ENCODE measurements at regions not wholly inside any gene's neighbourhood (a gene's known extent, or its start where the extent isn't known, plus 50 kb on each side); places are given as distances from the start of the nearest gene placed in this dataset.

DNA sequence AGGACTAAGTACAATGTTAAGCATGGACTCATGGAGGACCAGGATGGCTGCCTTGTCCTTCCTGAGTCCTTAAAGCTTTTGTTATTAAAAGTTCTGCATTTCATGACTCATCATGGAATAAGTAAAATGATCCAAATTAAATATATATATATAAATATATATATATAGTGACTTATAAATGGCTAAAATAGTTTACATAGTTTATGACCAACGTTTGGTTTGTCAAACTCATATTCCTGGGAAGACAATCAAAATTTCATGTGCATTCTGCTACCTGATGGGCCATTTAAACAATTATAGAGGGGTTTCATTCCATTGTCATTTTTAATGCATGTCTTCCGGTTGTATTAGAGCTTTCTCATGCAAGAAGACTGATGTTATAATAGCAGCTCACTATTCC lies 1190.7 kb downstream of the FSCB start:
- ATAC-seq (ENCODE audit: low read depth): no peak

GRCh38 chr14:43313719-43314118 lies 1193.4 kb downstream of the FSCB start:
- no peaks in the 10 kb centered on the region for H3K27me3 Mint-ChIP-seq
- no peak for TF ChIP-seq CTCF (IDR thresholded peaks at IDR 0.05)
- intact Hi-C loops (cut with micrococcal nuclease): no loop called here

More for the DNA sequence above, 1190.7 kb downstream of the FSCB start:
- Mint-ChIP-seq H3K4me3 (no peak overlapping the region), H3K4me1 (no peaks in the 10 kb centered on the region), H3K27me3 (no peaks in the 10 kb centered on the region), H3K27ac (no peak overlapping the region), H3K36me3 (ENCODE audit: low read depth) (no peaks in the 10 kb centered on the region), H3K9me3 (no peaks in the 10 kb centered on the region)
- ChIA-PET CTCF (no interaction called here), POLR2A (no interaction called here)
- intact Hi-C loops (cut with micrococcal nuclease): no loop called here
- TF ChIP-seq CTCF (IDR thresholded peaks at IDR 0.05): no peak
- DNase-seq: no peak

DNA sequence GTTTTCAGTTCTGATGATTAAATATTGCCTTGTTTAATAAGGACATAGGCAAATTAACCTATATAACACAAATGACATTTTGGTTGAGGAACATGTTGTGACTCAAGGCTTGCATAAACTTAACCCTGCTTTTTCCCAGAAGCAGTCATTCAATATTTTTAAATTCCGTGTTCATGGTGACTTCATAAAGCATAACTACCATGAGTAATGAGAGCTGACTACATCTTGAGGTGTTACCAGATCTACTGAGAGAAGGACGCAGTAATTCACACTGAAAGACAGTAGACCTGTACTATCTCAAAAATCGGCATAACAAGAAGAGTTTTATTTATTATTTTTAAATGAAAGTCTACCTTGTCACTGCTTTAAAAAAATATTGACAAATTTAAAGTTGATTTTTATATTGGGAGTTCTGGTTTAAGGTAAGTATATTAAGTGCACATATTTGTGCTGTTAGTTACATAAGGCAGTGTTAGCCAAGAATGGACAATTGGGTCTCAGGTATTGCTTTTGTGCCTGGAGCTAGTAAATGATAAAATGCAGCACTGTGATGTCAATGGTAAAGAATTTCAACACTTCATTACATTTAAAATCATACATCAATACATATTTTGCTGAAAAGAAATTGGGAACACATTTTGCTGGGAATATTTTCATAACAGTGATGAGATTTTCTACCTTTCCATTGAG lies 1198.5 kb downstream of the FSCB start:
- Mint-ChIP-seq H3K9me3 (peaks cover 3% of the 10 kb centered on the region), H3K36me3 (ENCODE audit: low read depth) (no peaks in the 10 kb centered on the region), H3K27ac (no peak overlapping the region), H3K4me1 (no peaks in the 10 kb centered on the region), H3K4me3 (no peak overlapping the region), H3K27me3 (no peaks in the 10 kb centered on the region)
- ChIA-PET CTCF (no interaction called here), POLR2A (no interaction called here)
- ATAC-seq (ENCODE audit: low read depth) (no peak), DNase-seq (no peak)
- intact Hi-C loops (cut with micrococcal nuclease): no loop called here
- no peak for TF ChIP-seq CTCF (IDR thresholded peaks at IDR 0.05)

More at GRCh38 chr14:43313719-43314118, 1193.4 kb downstream of the FSCB start:
- H3K4me3 Mint-ChIP-seq: no peak overlapping the region
- DNase-seq: no peak
- ChIA-PET POLR2A (no interaction called here), CTCF (interaction anchor here (1.0 kb wide), 1 partner anchor 10 kb away, joined by 3 read pairs; no protein-coding TSS in a partner anchor)
- ATAC-seq (ENCODE audit: low read depth): no peak
- no peaks in the 10 kb centered on the region for H3K4me1 Mint-ChIP-seq
- peaks cover 3% of the 10 kb centered on the region for H3K9me3 Mint-ChIP-seq
- no peaks in the 10 kb centered on the region for H3K36me3 Mint-ChIP-seq (ENCODE audit: low read depth)
- no peak overlapping the region for H3K27ac Mint-ChIP-seq

DNA sequence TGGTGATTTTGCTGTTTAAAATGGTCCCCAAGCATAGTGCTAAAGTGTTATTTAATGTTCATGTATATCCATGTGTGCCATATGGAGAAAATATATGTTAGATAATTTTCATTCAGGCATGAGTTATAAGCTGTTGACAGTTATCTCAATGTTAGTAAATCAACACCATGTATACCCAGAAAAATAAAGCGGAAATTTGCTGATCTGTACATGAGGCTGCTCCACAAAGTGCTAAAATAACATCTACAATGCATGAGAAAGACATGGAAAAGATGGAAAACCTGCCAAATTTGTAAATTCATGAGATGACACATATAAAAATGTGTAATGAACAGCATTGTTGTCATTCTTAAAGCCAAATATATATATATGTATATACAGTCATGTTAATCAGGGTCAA lies 1199.2 kb downstream of the FSCB start:
- Mint-ChIP-seq H3K4me3 (no peak overlapping the region), H3K36me3 (ENCODE audit: low read depth) (no peaks in the 10 kb centered on the region), H3K9me3 (peaks cover 3% of the 10 kb centered on the region), H3K27me3 (no peaks in the 10 kb centered on the region), H3K27ac (no peak overlapping the region), H3K4me1 (no peaks in the 10 kb centered on the region)
- DNase-seq (no peak), ATAC-seq (ENCODE audit: low read depth) (no peak)
- intact Hi-C loops (cut with micrococcal nuclease): no loop called here
- TF ChIP-seq CTCF (IDR thresholded peaks at IDR 0.05): no peak
- CTCF ChIA-PET: no interaction called here
- POLR2A ChIA-PET: no interaction called here

GRCh38 chr14:43306053-43306452 lies 1201.0 kb downstream of the FSCB start:
- H3K36me3 Mint-ChIP-seq (ENCODE audit: low read depth): no peaks in the 10 kb centered on the region
- intact Hi-C loops (cut with micrococcal nuclease): no loop called here
- H3K4me3 Mint-ChIP-seq: no peak overlapping the region
- H3K4me1 Mint-ChIP-seq: no peaks in the 10 kb centered on the region
- ChIA-PET POLR2A (no interaction called here), CTCF (no interaction called here)
- no peak for ATAC-seq (ENCODE audit: low read depth)
- H3K27ac Mint-ChIP-seq: no peak overlapping the region
- H3K9me3 Mint-ChIP-seq: peaks cover under 1% of the 10 kb centered on the region
- no peak for DNase-seq
- TF ChIP-seq CTCF (IDR thresholded peaks at IDR 0.05): no peak
- no peaks in the 10 kb centered on the region for H3K27me3 Mint-ChIP-seq
